Pulmonary artery endothelial cell (primary cell): ENCODE measurements at regions not wholly inside any gene's neighbourhood (a gene's known extent, or its start where the extent isn't known, plus 50 kb on each side); places are given as distances from the start of the nearest gene placed in this dataset.

ENCODE experiments used
- DNase-seq: peaks from one replicate; pipeline ENCODE4 v3.0.0-alpha.2; 2011; ENCODE audit warnings: low read depth, low spot score

DNA sequence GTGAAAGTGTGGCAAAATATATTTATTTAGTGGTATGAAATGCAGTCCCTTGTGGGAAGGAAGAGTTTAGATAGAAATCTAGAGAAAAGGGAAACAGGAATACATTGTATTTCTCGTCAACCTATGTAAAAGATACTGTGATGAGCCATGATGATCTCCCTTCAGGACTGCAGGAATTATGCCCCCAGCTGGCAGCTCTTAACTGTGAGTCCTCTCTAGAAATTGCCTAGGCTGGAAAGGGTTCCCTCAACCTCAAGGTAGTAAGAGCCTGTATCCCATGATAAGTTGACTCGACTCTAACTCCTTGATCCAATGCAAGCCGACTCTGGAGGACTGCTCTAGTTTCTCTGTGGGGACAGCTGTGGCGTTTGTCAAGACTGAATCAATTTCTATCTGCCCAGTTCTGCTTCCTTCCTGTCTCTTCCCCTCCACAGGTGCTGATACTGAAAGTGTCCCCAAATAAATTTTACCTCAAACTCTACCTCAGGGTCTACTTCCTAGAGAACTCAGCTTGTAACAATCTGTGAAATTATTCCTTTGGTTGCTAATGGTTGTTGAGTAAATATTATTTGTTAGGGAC lies 897.3 kb downstream of the METTL15 start:
- no peak for DNase-seq

DNA sequence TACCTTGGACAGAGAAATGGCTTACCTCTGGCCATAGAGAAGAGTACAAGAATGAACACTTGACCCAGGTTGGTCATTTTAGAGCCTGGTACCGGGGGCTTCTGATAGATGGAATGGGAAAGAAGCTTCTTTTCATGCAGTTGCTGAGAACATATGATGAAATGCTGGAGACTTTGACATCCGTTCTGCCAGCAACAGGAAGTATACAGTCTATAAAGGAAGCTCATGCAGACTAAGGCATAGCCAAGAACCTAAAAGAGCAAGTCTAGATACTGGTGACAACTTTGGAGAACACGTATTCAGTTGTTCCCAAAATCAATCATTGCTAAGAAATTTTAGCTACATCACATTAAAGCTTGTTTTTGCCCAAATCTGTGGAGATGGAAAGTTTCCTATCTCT lies 894.6 kb downstream of the METTL15 start:
- peak; percentile 29 for DNase-seq

DNA sequence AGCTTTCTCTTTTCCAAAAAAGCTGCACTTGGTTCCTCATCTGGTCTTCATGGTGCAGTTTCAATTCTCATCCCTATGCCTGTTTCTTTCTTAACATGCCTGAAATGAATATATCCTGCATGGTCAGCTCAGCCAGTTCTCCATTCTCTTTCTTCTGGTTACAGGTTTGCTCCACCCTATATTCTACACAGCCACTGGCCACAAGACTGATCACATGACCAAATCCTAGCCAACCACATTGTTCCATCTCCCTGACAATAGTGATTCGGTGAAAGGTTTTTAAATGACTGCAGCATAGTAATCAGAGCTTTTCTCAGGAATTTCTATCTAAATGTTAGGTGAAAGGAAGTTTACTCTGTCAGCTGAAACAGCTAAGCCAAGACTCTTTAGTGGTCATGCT lies 891.4 kb downstream of the METTL15 start:
- DNase-seq = no peak

DNA sequence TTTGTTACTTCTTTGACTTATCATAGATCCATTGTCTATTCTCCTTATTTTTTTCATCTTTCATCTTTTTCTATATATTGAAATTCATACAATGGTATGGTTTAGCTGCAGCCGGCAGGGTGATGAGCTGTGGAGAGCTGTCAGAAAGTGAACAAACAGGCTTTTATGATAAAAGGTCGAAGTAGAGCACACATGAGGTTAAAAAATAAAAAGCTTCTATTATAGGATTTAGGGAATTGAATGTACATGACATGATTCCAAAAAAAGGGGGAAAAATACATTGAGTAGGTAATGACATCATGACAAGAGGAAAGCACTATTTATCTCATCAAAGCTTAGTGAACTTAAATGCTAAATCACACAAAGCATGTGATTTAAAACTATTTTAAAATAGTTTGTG lies 884.8 kb downstream of the METTL15 start:
- no peak for DNase-seq

DNA sequence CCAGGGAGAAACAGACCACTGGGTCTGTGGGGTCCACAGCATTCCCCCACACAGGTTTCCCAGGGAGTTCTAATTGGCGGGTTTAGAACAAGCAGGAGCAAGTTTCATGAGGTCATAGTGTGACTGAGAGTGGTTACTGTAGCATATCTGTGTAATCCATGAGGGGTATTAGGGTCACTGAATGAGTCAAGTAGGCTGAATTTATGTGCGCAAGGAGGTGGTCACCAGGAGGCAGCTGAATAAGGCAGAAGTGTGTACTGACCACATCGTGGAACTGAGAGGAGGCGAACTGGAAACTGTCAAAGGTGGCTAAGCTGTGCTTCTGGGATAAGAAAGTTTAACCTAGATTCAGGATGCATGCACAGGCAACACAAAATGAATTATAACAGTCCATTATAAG lies 876.0 kb downstream of the METTL15 start:
- DNase-seq = no peak

DNA sequence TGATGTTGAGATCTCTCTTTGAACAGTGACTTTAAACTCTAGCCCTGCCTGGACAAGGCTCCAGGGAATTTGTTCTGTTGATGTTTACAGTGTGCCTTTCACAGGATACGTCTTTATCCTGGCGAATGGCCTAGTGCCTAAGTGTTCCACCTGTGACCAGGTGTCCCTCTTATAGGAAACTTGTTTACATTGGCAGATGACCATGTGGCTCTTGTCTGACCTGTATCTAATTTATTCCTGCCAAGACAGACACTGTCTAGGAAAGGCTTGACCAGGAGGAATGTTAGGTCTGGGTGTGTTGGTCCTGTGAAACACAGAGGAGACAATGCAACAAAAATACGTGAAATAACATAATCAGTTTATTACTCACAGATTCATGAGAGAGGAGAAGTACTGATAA lies 875.6 kb downstream of the METTL15 start:
- DNase-seq = no peak

DNA sequence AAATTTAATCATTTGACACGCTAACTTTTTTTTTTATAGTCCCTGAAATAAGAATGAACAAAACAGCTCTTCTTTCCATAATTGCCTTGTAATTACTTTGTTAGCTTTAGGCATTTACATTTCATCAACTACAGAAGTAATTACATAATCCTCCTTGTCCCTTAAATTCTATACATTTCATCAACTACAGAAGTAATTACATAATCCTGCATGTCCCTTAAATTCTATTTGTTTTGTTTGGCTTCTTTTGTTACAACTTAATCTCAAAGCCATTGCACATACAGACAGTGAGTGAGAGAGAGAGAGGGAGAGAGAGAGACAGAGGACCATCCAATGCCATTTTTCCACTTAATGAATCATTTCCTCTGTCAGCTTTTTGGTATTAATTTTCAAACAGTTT lies 873.2 kb downstream of the METTL15 start:
- DNase-seq = no peak

DNA sequence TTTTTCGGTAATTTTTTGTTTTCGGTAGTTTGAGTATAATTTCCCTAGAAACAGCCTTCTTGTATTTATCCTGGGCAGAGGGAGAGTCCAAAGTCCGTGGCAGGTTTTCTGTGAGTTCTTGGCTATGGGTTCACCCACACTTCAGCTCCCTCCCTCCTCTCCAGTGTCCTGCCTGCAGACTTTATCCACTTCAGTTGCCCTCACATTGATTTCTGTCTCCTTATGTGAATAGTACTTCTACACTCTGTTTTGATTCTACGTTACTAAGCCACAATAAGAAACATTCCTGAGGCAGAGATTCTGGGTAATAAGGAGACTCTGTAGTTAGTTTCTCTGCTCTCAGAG lies 868.6 kb downstream of the METTL15 start:
- DNase-seq = no peak

DNA sequence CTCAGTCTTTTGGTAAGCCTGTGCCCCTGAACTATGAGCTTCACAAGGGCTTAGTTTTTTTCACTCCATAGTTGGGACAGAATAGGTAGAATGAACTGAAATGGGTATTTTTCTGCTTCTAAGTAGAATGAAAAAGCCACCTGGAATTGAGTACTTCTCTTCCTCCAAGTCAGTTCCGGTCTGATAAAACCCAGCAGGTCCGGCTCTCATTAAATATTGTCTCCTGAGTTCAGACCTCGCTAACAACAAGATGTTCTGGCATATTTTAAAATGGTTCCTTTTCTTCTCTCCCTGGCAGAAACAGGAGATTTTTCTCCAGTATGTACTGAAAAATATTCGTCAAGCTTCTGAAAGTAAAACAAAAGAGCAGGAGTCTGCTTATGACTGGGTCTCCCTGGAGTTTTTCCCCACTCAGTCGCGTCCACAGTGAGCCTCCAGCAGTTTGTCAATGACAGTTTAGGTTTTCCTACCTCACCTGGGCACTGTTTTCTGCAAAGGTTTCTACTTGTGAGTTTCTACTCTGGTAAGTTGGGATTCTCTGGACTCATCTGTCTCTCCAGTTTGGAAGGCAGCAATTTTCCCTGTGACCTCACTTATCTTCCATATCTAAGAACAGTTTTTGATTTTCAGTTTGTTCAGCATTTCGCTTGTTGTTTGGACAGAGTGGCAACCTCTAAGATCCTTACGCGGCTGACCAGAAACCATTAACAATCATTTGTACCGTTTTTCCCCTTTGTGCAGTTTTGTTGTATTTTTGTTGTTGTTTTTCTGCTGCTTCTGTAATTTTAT lies 868.0 kb downstream of the METTL15 start:
- DNase-seq = no peak

DNA sequence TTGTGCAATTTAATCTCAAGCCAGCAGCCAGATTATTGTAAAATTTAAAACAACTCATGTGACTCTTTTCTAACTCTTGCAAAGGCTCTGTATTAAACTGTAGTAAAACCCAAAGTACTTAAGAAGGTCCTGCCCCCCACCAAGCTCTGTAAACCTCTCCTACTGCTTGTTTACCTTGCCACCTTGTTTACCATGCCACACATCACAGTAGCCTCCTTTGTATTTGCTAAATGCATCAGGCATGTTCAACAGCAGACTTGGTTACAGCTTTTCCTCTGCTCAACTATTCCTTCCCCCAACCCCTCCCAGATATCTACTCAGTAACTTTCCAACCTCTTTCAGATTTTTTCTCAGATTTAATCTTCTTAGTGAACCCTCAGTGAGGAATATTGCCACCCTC lies 861.6 kb downstream of the METTL15 start:
- no peak for DNase-seq

DNA sequence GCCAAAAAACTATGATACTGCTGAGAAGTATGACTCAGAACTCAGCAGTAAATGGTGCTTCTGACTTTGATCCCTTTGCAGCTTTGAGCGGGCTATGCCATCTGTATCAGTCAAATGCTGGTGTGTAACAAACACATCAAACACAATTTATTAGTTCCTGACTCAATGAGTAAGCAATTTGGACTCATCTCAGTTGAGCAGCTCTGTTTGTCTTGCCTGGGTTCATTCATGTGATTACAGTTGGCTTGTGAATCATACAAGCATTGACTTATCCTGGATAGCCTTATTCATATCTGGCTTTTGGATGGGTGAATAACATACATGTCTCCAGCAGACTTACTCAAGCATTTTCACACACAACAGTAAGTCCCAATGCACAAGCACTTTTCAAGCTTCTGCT lies 858.8 kb downstream of the METTL15 start:
- no peak for DNase-seq

DNA sequence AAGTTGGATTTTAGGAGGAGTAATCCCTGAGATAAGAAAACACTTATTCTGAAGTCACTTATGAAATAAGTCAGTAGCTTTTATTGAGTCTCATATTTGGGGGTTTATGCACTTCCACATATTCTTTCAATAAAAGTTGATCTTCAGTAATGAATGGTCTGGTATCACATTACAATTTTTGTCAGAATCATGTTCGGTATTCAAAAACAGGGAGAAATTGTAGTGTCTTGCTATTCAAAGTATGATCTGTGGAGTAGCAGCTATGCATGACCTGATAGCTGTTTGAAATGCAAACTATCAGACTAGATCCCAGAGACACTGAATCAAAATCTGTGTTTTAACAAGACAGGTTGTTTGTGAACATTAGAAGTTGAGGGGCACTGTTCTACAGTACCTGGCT lies 857.6 kb downstream of the METTL15 start:
- no peak for DNase-seq

DNA sequence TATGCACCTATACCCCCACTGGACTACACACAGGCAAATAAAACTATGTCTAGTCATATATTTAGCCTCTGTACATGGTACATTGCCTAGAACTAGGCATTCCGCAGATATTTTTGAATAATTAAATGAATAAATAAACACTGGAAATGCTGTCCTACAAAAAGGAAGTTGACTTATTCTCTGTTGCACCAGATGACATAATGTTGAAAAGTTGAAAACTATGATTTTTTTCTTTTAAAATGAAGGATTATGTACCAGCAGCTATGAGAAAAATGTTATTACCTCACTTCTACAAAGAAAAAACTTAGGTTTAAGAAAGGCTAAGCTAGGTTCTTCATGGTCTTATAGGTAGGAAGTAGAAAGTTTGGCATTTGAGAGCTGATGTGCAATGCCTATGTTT lies 856.6 kb downstream of the METTL15 start:
- no peak for DNase-seq

DNA sequence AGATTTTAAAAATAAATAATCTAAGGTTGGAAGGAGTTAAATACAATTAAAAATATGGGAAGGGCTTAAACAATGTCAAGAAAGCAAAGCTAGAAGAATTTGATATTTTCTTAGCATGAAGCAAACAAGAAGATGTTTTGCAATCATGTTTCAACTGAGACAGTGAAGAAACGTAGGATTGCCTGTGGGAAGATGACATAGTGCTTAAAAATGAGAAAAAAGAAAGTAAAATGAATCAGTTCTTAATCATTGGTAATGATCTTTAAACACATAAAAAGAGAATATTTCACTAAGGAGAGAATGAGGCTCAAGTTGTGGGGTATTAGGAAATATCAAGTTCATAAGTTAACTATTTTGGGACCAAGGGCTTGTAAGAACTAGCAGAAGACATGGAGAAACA lies 855.0 kb downstream of the METTL15 start:
- DNase-seq = no peak

DNA sequence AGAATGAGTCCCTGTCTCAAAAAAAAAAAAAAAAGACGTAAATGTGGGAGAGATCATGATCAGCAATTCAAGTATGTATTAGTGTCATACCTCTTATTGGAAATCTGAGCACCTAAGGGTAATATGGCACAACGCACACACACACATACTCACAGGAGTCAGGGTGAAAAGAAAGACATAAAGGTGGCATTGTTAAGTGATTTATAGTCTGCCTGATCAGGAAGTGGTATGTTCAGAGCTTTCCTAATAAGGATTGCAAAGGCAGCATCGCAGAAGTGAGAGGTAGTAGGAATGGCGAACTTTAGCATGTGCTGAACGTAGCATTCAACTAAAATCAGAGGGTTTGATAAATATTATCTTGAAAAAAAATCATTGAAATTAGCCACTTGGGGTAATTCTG lies 854.3 kb downstream of the METTL15 start:
- no peak for DNase-seq

DNA sequence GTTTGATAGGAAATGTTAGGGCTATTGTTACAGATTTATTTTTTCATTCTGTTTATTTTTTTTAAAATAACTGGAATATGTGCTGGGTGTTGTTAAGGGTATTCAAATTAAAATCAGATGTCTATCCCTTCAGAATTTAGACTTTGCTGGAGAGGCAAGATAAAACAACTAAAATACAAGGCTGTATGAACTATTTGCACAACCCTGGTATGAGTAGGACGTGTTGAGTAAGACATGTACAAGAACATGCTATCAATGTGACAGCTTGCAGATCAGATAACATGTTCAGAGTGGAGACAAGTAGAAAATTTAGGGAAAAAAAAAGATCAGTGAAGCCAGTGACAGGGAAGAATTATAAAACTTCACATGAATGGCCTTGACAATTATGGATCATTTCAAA lies 853.5 kb downstream of the METTL15 start:
- no peak for DNase-seq

DNA sequence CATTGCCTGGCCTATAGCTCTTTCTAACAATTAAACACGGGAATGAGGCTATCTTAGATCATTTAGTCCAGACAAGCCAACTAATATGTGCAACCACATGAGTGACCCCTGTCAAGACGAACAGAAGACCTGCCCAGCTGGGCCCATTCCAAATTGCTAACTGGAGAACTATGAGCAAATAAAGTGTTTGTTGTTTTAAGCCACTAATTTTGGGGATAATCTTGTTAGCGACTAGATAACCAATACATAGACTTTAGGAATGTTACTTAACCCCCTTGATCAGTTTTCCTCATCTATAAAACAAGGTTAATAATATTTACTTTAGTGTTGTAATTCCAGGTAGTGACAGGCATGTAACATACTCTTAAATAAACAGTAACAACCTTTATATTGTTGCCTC lies 848.3 kb downstream of the METTL15 start:
- no peak for DNase-seq

DNA sequence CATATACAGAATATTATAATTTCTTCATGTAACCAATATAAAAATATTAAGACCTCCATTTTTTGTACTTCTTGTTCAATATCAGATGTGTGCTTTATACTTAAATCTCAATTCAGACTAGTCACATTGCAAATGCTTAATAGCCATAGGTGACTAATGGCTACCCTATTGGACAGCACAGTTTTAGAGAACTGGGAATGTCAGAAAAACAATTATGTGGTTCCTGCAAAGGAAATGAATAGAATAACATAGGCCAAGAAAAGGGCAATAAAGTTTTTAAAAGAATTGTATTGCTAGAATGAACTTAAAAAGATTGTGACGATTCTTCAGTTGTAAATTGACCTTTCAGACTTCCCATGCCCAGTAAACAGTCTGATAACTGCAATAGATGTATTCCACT lies 843.0 kb downstream of the METTL15 start:
- peak; percentile 44 for DNase-seq

DNA sequence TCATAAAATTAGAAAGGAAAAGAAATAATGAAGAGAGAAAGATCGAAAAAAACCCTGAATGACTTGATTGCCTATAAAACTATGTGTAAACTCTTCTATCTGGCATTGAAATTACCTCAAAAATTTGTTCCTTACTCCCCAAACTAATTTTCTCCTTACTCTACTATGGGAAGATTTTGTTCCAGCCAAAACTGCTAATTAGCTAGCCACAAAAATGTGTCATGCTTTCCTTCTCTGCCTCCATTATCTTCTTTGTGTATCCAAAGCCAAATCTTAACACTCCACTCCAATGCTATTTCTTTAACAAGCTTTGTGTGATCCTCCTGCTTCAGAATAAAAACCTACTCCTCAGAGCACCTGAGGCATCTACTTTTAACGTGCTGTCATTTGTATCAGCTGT lies 831.2 kb downstream of the METTL15 start:
- DNase-seq = no peak

DNA sequence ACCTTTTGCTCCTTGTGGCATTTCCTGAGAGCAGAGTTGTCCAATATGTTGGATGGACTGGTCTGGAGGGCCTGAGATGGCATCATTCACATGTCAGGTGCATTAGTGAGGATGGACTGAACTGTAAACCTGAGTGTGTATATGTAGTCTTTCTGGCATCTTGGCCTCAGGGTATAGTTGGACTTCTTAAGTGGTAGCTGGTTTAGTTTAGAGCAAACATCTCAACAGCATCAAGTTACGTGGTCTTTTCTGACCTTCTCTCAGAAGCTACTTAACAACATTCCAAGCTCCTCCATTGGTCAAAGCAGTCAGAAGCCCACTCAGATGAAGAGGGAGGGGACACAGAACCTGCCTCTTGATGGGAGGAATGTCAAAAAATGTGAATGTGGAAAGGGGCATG lies 829.9 kb downstream of the METTL15 start:
- no peak for DNase-seq

DNA sequence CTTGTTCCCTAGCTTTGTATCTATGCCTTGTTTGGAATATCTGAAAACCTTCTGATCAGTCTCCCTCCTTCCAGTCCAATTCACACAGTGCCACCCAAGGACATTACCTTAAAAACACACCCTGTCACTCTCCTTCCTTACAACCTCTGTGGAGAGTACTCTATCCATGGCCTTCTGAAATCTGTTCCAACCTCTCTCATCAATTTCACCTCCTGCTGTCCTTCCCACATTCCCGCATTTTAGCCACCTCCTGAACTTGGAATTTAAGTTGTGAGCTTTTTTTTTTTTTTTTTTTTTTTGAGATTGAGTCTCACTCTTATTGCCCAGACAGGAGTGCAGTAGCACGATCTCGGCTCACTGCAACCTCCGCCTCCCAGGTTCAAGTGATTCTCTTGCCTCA lies 824.8 kb downstream of the METTL15 start:
- DNase-seq = no peak

DNA sequence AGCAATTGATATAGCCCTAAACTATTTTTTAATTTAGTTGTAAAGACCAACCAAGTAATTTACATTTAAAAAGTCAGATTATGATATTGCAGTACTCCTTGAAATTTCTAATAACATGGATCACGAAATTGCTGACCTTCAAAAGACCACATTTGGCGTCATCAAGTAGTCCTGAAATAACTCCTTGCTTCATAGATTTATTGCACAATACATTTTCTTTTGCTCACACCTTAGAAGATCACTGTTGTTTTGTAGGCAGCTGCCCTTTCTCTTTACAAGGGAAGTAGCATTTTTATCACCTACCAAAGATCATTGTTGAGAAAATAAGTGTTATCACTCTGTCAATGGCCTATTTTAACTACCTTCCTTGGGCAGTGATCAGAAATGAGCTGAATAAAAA lies 815.8 kb downstream of the METTL15 start:
- DNase-seq = no peak

DNA sequence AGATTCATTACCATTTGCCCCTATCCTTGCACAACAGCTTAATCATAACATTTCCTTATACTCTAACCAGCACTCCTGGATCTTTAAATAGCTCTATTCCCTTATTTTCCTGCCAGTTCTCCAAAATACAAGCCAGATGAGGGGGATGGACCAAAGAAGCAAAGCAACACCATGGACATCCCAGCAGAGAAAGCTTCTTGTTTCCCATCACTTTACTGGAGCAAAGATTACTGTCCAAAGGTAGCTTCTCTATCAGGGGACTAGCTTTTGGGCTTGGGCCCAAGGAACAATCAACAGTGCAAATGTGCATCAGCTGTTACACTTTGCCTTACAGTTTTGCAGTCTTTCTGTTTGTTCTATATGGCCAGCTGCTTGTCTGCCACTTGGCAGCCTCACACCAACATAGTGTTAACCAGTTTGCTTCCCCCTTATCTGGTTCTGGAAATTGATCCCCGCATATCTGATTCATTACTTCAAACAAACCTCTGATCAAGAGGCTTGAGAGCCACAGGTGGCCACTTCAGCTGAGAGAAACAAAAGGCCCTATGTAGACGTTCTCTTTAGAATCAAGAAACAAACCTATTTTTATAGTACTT lies 814.3 kb downstream of the METTL15 start:
- DNase-seq = no peak
